ENCODE measurements at regions not wholly inside any gene's neighbourhood (a gene's known extent, or its start where the extent isn't known, plus 50 kb on each side); places are given as distances from the start of the nearest gene placed in this dataset.
"Not testable (repeated sequence)": the region's sequence is repeated elsewhere in the genome, so short reads cannot be mapped to it uniquely, and the experiment has no call there.

DNA sequence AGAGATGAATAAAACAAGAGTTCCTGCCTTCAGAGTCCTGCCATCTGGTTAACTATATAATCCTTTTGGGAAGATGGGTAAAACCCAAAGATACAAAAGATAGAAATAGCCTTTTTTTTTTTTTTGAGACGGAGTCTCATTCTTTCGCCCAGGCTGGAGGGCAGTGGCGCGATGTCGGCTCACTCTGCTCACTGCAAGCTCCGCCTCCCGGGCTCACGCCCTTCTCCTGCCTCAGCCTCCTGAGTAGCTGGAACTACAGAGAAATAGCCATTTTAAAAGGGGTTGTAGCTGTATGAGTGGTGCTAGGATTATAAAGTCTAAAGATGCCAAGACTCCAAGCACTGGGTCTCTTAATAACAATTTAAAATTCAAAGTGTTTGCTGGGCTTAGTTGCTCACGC, 97.2 kb downstream of the KDR start:
- no peak for DNase-seq

GRCh38 chr4:55027596-55027995, 97.8 kb downstream of the KDR start:
- no peak for DNase-seq

GRCh38 chr4:55025456-55025855, 99.9 kb downstream of the KDR start:
- DNase-seq, result not testable (repeated sequence)

- DNase-seq, result no peak
Observed at GRCh38 chr4:55023030-55023429, 102.4 kb downstream of the KDR start.

GRCh38 chr4:55021214-55021613, 104.2 kb downstream of the KDR start:
- no peak for DNase-seq

- DNase-seq, result no peak
Observed at GRCh38 chr4:55020131-55020530, 105.3 kb downstream of the KDR start.

- DNase-seq, result no peak
Observed at GRCh38 chr4:55018978-55019377, 106.4 kb downstream of the KDR start.

DNA sequence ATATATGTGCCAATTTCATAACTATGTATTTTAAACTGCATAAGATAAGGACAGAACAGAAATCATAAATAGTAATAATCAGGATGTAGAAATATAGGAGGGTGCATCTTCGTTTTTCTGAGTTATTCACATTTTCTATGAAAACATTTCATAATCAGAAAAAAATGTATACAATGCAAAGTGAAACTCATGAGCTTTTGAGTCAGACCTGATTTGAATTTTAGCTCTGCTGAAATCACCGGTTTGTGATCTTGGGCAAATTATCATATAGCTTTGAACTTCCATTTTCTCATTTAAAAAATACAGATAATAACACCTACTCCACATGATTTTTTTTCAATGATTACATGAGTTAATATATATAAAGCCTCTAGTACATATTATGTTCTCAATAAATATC, 106.9 kb downstream of the KDR start:
- DNase-seq, result no peak

DNA sequence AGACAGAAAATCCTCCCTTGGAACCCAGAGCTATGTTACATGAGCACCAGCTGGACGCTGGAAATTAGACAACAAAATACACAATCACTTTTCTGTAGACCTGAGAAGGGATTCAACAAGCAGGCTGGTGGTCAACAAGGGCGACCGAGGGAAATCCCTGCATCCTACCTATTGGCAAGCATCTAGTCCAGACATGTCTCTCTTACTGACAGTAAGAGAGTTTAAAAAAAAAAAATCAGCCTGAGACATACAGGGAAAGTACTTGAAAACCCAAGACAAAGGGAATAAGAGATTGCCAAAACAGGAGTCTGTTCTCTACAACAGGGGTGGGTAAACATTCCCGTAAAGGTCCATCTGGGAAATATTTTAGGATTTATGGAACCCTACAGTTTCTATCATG, 108.0 kb downstream of the KDR start:
- no peak for DNase-seq

DNA sequence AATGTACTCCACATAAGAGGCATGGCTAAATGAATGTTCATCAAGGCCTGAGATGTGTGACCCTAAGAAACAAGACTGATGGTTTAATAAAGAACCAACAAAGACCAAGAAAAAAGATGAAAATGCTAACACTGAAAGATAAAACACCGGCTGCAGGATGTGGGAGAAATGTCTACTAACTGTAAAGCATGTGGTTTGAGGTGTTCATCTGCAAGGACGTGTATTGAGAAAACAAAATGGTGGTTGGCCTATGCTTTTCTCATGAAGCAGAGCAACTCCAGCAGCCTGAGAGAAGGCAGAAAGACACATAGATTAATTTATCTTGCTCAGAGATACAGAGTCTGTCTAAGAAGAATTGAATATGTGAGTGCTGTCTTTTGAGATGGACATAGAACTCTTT, 109.3 kb downstream of the KDR start:
- DNase-seq, result no peak

GRCh38 chr4:55014876-55015275, 110.5 kb downstream of the KDR start:
- no peak for DNase-seq

DNA sequence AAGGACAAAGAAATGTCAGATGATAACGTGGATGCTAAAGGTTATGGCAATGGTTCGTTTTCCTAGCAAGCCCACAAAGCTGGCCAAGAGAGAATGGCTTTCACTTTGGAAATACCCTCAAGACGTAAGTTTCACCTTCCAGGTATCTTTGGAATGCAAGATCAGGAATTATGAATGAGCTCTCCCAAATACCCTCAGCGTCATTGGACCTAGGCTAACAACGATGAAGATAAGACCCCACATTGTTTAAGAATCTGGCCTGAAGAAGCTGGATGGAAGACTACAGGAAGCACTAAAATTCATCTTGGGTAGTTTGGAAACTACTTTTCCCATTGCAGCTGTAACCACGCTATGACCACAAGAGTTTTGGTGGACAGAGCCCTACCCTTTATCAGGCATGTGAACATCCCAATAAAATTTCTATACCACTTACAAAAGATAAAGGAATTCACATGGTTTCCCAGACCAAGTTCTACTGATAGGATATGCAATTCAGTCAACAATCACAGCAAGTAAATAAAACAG, 111.9 kb downstream of the KDR start:
- DNase-seq, result no peak

DNA sequence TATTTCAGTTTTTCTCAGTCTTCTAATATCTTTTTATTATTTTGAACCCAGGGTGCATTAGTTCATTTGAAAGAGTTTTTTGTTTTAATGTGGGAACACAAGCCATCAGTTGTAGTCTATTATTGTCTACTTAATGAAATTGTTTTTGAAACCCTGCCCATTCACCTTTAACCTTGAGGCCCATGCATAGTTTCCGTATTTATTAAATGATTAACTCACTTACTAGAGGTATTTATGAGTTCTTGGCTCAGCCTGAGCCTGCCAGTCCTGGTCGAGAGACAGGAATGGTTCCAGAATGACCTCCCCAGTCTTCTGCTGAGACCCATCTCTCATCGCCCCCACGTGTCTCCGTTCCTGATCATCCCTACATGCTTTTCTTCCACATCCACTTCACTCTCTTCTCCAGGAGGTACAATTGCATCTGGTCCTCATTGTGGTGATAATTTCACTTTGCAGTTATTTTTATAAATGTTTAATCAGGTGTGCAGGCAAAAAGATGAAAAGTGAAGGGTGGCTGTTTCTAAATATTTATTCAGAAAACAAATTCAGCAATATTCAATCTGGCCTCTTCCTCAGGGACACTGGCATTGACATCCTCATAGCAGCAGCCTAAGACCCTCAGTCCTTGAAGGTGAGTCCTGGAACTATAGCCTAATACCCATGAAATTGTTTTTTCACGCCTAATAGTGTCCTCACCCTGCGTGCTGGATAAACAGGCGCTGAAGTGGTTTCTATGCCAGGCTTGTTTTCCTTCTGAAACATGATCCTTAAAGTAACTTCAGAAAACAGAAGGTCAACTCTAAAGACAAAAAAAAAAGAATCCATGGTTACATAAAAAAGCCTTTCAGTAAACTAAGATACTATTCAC, 112.8 kb downstream of the KDR start:
- no peak for DNase-seq

GRCh38 chr4:55011761-55012160, 113.6 kb downstream of the KDR start:
- DNase-seq, result no peak

GRCh38 chr4:55010550-55010949, 114.8 kb downstream of the KDR start:
- no peak for DNase-seq

GRCh38 chr4:55008166-55009056, 117.0 kb downstream of the KDR start:
- DNase-seq, result no peak

DNA sequence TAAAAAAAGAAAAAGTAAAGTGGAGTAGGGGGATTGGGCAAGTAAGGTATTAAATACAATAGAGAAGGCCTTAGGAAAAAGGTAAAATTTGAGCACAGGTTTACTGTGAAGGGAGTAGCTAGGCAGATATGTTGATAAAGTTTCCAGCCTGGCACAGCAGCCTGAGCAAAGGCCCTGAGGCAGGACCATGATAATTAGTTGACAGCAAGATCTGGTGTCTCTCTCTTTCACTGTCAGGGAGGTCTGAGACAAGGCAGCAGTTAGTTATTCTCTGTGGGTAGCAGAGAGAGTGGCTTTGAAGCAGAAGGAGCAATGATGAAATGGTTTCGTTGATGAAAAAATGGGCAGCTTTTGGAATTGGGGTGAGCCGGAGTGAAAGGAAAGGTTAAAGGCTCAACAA, 119.5 kb downstream of the KDR start:
- no peak for DNase-seq

GRCh38 chr4:55004831-55005230, 120.6 kb downstream of the KDR start:
- DNase-seq, result no peak

GRCh38 chr4:55002431-55002830, 123.0 kb downstream of the KDR start:
- no peak for DNase-seq

GRCh38 chr4:55001538-55001937, 123.9 kb downstream of the KDR start:
- no peak for DNase-seq

DNA sequence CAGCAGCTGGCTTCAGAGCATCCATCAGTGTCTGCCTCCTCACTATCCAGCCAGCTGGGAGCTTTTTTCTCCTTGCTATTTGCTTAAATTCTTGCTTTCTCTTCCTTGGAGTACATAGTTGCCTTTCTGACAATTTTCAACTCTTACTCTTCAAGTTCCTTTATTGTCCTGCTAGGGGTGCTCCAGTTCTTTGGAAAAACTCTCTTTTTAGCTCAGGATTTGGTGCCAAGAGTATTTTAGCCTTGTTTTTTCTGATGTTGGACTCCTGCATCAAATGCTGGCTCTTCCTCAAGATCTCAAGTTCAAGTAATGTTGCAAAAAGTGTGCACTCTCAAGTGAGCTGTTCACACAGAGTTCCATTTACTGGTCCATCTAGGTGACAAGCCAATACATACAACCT, 126.4 kb downstream of the KDR start:
- no peak for DNase-seq

GRCh38 chr4:54993473-54994026, 131.8 kb downstream of the KDR start:
- DNase-seq, result not testable (repeated sequence)

GRCh38 chr4:54992266-54992665, 133.1 kb downstream of the KDR start:
- DNase-seq, result no peak

DNA sequence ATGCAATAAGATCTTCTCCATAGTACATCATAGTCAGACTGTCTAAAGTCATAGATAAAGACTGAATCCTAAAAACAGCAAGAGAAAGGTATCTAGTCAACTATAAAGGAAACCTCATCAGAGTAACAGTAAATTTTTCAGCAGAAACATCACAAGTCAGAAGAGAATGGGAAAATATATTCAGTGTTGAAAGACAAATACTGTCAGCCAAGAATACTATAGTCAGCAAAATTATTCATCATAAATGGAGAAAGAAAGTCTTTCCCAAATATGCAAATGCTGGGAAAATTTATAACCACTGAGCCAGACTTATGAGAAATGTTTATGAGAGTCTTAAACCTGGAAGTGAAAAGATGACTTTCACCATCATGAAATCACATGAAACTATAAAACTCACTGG, 136.7 kb downstream of the KDR start:
- DNase-seq, result no peak

All from NCI-H2227 treated with DMSO at 0.1 percent for 48 hours (cell line).